Nephron progenitor cell (in vitro differentiated cells): ENCODE measurements at regions not wholly inside any gene's neighbourhood (a gene's known extent, or its start where the extent isn't known, plus 50 kb on each side); places are given as distances from the start of the nearest gene placed in this dataset.
"Not testable (repeated sequence)": the region's sequence is repeated elsewhere in the genome, so short reads cannot be mapped to it uniquely, and the experiment has no call there.

Experiments used
- DNase-seq: peaks from one replicate; pipeline ENCODE4 v3.0.0; 2021
- H3K27ac Mint-ChIP-seq: 2 replicates; pipeline ENCODE4 v1.8.0; 2021; ENCODE audit warnings: mild to moderate bottlenecking, moderate library complexity, mixed read lengths
- H3K27me3 Mint-ChIP-seq: 2 replicates; pipeline ENCODE4 v1.8.0; 2021; ENCODE audit warnings: mild to moderate bottlenecking, low read depth, mixed read lengths; ENCODE audit not compliant: poor library complexity
- H3K36me3 Mint-ChIP-seq: 2 replicates; pipeline ENCODE4 v1.8.0; 2021; ENCODE audit warnings: low read depth, mixed read lengths
- H3K4me1 Mint-ChIP-seq: 2 replicates; pipeline ENCODE4 v1.8.0; 2021; ENCODE audit warnings: mixed read lengths
- H3K4me3 Mint-ChIP-seq: 2 replicates; pipeline ENCODE4 v1.8.0; 2021; ENCODE audit warnings: mild to moderate bottlenecking, moderate library complexity, mixed read lengths
- H3K9me3 Mint-ChIP-seq: 2 replicates; pipeline ENCODE4 v1.8.0; 2021; ENCODE audit warnings: mild to moderate bottlenecking, moderate library complexity, mixed read lengths
- CTCF ChIP-seq: fragments of 200-600 bp; sonication (generic); IDR thresholded peaks from 2 replicates; pipeline ENCODE4 v1.5.0; 2021; ENCODE audit warnings: antibody characterized with exemption

- H3K9me3 Mint-ChIP-seq, result peaks cover 5% of the 10 kb centered on the region
- TF ChIP-seq CTCF, result no peak
- H3K4me1 Mint-ChIP-seq, result peaks cover 10% of the 10 kb centered on the region
- no peak overlapping the region for H3K4me3 Mint-ChIP-seq
- DNase-seq, result no peak
- peaks cover 3% of the 10 kb centered on the region for H3K27me3 Mint-ChIP-seq
- no peaks in the 10 kb centered on the region for H3K36me3 Mint-ChIP-seq
- H3K27ac Mint-ChIP-seq, result no peak overlapping the region
Measured at GRCh38 chr10:36781570-36781969, 343.8 kb upstream of the ANKRD30A start.

- H3K27ac Mint-ChIP-seq, result no peak overlapping the region
- no peak overlapping the region for H3K4me3 Mint-ChIP-seq
- H3K4me1 Mint-ChIP-seq, result peaks cover 10% of the 10 kb centered on the region
- no peak for DNase-seq
- H3K9me3 Mint-ChIP-seq, result peaks cover 5% of the 10 kb centered on the region
- no peak for TF ChIP-seq CTCF
- peaks cover 3% of the 10 kb centered on the region for H3K27me3 Mint-ChIP-seq
- no peaks in the 10 kb centered on the region for H3K36me3 Mint-ChIP-seq
Measured at GRCh38 chr10:36780158-36780557, 345.2 kb upstream of the ANKRD30A start.

GRCh38 chr10:36779238-36779846 lies 346.1 kb upstream of the ANKRD30A start:
- Mint-ChIP-seq H3K27ac (no peak overlapping the region), H3K36me3 (no peaks in the 10 kb centered on the region), H3K27me3 (peaks cover 1% of the 10 kb centered on the region), H3K9me3 (peaks cover 5% of the 10 kb centered on the region), H3K4me1 (peaks cover 10% of the 10 kb centered on the region), H3K4me3 (no peak overlapping the region)
- peak; percentile 33 for DNase-seq
- TF ChIP-seq CTCF, result peak; percentile 83

GRCh38 chr10:36778651-36779050 lies 346.7 kb upstream of the ANKRD30A start:
- Mint-ChIP-seq H3K27me3 (no peaks in the 10 kb centered on the region), H3K36me3 (no peaks in the 10 kb centered on the region), H3K27ac (no peak overlapping the region), H3K4me3 (no peak overlapping the region), H3K4me1 (peaks cover 10% of the 10 kb centered on the region), H3K9me3 (peaks cover 5% of the 10 kb centered on the region)
- TF ChIP-seq CTCF, result no peak
- DNase-seq, result no peak

GRCh38 chr10:36773652-36774051 lies 351.7 kb upstream of the ANKRD30A start:
- TF ChIP-seq CTCF, result no peak
- DNase-seq, result no peak
- no peaks in the 10 kb centered on the region for H3K27me3 Mint-ChIP-seq
- no peak overlapping the region for H3K4me3 Mint-ChIP-seq
- H3K4me1 Mint-ChIP-seq, result peaks cover 2% of the 10 kb centered on the region
- no peak overlapping the region for H3K27ac Mint-ChIP-seq
- H3K9me3 Mint-ChIP-seq, result peaks cover 5% of the 10 kb centered on the region
- no peaks in the 10 kb centered on the region for H3K36me3 Mint-ChIP-seq

- DNase-seq, result no peak
- Mint-ChIP-seq H3K4me1 (no peaks in the 10 kb centered on the region), H3K4me3 (no peak overlapping the region), H3K27ac (no peak overlapping the region), H3K27me3 (no peaks in the 10 kb centered on the region), H3K9me3 (no peaks in the 10 kb centered on the region), H3K36me3 (no peaks in the 10 kb centered on the region)
- no peak for TF ChIP-seq CTCF
Measured at GRCh38 chr10:36771725-36772124, 353.7 kb upstream of the ANKRD30A start.

- H3K27me3 Mint-ChIP-seq, H3K36me3 Mint-ChIP-seq, DNase-seq, H3K4me1 Mint-ChIP-seq, H3K27ac Mint-ChIP-seq, H3K9me3 Mint-ChIP-seq, H3K4me3 Mint-ChIP-seq: not testable (repeated sequence)
Measured at GRCh38 chr10:36769741-36770140, 355.7 kb upstream of the ANKRD30A start.
